GM18498 (cell line): ENCODE measurements at regions not wholly inside any gene's neighbourhood (a gene's known extent, or its start where the extent isn't known, plus 50 kb on each side); places are given as distances from the start of the nearest gene placed in this dataset.

Experiments used
- ATAC-seq: cut with Tn5 transposase; IDR thresholded peaks from one replicate; pipeline ENCODE4 v1.9.1; 2021; ENCODE audit warnings: mild to moderate bottlenecking, moderate library complexity; ENCODE audit not compliant: unreplicated experiment

GRCh38 chr2:455015-455705, 167.3 kb upstream of the ALKAL2 start:
- no peak for ATAC-seq

- ATAC-seq = no peak
Observed at GRCh38 chr2:453132-453531, 165.2 kb upstream of the ALKAL2 start.

GRCh38 chr2:451495-451894, 163.6 kb upstream of the ALKAL2 start:
- no peak for ATAC-seq

- ATAC-seq = no peak
Observed at GRCh38 chr2:449246-450067, 161.6 kb upstream of the ALKAL2 start.

GRCh38 chr2:447902-448665, 160.2 kb upstream of the ALKAL2 start:
- no peak for ATAC-seq

GRCh38 chr2:446963-447530, 159.2 kb upstream of the ALKAL2 start:
- no peak for ATAC-seq

- no peak for ATAC-seq
Observed at GRCh38 chr2:446303-446874, 158.5 kb upstream of the ALKAL2 start.

GRCh38 chr2:445896-446295, 158.0 kb upstream of the ALKAL2 start:
- no peak for ATAC-seq

- no peak for ATAC-seq
Observed at GRCh38 chr2:444937-445884, 157.3 kb upstream of the ALKAL2 start.

GRCh38 chr2:443741-444140, 155.8 kb upstream of the ALKAL2 start:
- ATAC-seq = no peak

GRCh38 chr2:443216-443615, 155.3 kb upstream of the ALKAL2 start:
- no peak for ATAC-seq

- no peak for ATAC-seq
Observed at GRCh38 chr2:441258-442022, 153.5 kb upstream of the ALKAL2 start.

GRCh38 chr2:440403-440740, 152.5 kb upstream of the ALKAL2 start:
- no peak for ATAC-seq

GRCh38 chr2:439556-440402, 151.9 kb upstream of the ALKAL2 start:
- ATAC-seq = no peak

GRCh38 chr2:439077-439476, 151.2 kb upstream of the ALKAL2 start:
- no peak for ATAC-seq

GRCh38 chr2:437756-438393, 150.0 kb upstream of the ALKAL2 start:
- ATAC-seq = peak; percentile 96

- ATAC-seq = no peak
Observed at GRCh38 chr2:437180-437579, 149.3 kb upstream of the ALKAL2 start.

- ATAC-seq = no peak
Observed at GRCh38 chr2:436205-436604, 148.3 kb upstream of the ALKAL2 start.
